GM19351 (cell line): ENCODE measurements at regions not wholly inside any gene's neighbourhood (a gene's known extent, or its start where the extent isn't known, plus 50 kb on each side); places are given as distances from the start of the nearest gene placed in this dataset.
"Not testable (repeated sequence)": the region's sequence is repeated elsewhere in the genome, so short reads cannot be mapped to it uniquely, and the experiment has no call there.

Experiments used
- ATAC-seq: cut with Tn5 transposase; IDR thresholded peaks from one replicate; pipeline ENCODE4 v1.9.1; 2021; ENCODE audit warnings: mild to moderate bottlenecking, moderate library complexity; ENCODE audit not compliant: unreplicated experiment

DNA sequence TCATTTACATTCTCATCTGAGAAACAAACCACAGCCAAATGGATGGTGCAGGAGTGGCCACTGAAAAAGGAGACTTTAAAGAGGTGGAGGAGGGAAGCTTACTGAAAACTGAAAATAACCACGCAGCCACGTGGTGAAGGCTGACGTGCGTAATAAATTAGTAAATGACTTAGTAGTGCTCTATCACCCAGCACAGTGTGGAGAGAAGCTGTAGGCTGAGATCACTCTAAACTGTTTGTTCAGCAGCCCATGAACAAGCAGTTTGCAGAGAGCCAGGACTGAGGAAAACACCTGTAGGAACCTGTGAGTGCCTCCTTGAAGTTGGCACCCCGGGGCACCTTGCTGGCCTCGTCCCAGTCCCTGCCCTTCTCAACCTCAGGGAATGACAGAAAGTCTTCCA lies 193.0 kb downstream of the TXNL1 start:
- ATAC-seq = no peak

DNA sequence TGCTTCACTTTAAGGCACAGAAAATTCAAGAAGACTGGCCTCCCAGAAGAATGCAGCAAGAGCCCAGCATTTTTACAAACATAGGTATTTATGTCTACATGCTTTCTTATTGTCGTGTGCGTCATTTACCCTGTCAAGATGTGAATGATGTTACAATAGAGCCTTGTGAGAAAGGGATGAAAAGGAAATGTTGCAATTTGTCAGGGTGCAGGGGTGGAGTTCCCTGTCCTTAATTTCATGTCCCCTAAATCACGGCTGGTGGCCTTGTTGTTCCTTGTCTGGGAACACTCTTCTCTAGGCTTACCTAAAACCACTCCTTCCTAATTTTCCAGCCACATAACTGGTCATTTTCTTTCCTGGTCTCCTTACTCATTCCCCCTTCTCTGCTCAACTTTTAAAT lies 194.2 kb downstream of the TXNL1 start:
- ATAC-seq = no peak

DNA sequence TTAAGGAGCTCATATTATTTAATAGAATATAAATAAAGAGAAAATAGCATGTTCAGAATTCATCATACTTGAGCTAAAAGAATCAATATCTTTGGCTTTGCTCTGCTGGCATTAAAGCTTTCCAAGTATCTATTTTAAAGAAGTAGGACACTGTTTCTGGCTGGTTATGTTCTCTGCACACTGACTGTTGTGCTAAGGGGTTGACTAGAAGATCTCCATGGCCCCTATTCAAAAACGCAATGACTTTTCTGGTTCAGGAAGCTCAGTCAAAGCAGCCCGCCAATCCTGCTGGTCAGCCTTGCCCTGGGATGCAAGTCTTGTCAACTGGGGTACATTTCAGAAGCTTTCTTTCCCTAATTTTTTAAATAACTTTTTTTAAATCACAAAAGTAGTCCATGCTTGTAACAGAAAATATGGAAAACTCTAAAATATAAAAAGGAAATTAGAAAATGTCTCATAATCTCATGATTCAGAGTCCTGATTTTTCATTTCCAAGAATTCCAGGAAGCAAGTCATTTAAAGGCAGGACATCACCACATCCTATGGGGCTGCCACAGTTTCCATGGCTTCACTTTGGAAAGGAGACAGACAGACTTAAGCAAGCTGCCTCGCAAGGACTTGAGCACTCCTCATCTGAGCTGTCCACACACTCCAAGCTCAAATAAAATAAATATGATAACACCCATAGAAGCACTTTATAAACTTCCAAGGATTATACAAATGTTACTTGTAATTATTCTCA lies 195.1 kb downstream of the TXNL1 start:
- no peak for ATAC-seq

DNA sequence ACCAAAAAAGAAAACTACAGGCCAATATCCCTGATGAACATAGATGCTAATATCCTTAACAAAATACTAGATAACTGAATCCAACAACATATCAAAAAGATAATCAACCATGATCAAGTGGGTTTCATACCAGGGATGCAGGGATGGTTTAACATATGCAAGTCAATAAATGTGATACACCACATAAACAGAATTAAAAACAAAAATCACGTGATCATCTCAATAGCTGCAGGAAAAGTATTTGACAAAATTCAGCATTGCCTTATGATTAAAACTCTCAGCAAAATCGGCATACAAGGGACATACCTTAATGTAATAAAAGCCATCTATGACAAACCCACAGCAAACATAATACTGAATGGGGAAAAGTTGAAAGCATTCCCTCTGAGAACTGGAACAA lies 199.9 kb downstream of the TXNL1 start:
- ATAC-seq = not testable (repeated sequence)

DNA sequence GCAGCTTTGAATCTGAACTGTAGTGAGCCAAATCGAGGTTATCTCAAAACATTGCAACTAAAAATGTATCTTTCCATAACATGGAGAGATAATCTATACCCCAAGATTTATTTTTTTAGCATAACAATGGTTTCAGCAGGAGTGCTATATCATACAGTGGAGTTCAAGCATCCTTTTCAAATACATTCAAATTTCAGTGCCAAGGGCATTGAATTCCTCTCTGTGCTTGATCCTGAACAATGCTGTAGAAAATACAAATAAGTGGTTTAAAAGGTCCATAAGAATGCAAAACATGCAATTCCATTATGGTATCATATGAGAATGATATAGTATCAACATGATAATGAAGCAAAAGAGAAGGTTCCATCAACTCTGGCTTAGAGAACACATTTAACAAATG lies 201.7 kb downstream of the TXNL1 start:
- no peak for ATAC-seq

DNA sequence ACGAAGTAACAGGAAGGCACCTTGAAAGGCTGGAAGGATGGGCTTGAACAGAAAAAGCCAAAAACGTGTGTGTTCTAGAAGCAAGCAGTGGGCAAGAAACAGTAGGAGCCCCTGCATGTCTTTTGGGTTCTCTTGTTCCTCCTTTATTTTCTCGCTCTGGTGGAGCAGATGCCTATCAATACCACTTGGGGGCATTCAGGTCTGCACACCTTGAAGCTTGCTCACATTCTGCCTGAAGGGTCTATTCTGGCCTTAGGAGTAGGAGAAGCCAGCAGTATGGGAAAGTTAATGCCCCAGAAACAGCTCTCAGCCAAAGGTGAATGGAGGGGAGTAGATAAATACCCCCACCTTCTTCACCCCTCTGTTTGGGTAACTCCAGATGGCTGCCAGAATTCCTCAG lies 204.5 kb downstream of the TXNL1 start:
- ATAC-seq = no peak

DNA sequence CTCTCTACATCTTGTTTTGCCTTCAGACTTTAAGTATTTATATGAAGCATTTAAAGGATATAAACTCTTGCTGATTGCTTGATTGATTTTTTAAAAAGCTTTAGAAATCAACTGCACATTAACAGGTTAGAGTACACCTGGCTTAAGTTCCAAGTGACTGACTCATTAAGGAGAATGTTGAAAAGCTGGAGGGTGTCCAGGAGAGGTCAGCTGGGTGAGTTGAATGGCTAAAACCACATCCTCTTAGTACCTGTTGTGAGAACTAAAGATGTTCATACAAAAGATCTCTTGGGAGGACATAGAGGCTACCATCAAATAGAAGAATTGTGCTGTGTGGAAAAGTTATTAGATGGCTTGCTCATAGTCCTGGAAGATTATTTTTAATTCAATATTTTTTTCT lies 206.8 kb downstream of the TXNL1 start:
- no peak for ATAC-seq

DNA sequence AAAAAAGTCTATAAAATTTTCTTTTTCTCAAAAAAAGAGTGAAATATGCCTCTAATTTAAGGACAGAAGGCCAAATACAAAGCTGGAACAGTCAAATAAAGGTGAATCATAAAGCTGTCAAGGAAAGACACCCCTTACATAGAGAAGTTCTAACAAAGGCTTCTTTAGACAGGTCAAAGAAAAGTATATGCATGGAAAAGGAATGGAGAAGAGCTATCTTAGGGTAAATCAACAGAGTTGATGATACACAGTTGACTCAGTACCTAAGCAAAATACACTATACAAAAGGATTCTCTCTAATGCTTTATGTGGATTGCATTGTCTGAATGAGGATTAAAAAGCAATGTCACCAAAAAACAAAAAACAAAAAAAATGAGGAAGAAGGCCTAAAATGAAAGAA lies 214.8 kb downstream of the TXNL1 start:
- no peak for ATAC-seq

DNA sequence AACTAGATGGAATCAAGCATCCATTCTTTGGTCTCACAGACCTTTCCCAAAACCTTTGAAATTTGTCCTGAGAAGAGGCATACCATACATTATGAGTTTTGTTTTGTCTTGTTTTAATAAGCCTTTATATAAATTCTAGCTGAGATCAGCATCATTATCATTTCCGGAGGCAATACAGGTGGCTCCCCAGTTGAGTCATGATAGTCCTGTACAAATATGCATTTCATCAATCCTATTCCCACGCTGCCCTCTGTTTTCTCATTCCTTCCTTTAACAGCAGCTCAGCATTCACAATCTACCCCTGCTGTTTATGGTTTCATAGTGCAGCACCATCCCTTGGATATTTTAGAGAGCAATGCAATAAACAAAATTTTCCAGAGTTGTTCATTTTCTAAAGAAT lies 216.7 kb downstream of the TXNL1 start:
- ATAC-seq = no peak

DNA sequence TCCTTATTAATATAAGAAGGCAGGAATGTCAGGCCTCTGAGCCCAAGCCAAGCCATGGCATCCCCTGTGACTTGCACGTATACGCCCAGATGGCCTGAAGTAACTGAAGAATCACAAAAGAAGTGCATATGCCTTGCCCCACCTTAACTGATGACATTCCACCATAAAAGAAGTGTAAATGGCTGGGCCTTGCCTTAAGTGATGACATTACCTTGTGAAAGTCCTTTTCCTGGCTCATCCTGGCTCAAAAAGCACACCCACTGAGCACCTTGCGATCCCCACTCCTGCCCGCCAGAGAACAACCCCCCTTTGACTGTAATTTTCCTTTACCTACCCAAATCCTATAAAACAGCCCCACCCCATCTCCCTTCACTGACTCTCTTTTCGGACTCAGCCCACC lies 217.5 kb downstream of the TXNL1 start:
- ATAC-seq = not testable (repeated sequence)

DNA sequence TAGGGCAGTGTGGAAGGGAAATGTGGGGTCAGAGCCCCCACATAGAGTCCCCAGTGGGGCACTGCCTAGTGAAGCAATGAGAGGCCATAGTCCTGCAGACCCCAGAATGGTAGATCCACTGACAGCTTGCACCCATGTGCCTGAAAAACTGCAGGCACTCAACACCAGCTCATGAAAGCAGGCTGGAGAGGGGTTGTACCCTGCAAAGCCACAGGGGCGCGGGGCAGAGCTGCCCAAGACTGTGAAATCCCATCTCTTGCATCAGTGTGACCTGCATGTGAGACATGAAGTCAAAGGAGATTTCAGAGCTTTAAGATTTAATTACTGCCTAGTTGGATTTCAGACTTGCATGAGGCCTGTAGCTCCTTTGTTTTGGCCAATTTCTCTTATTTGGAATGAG lies 224.0 kb downstream of the TXNL1 start:
- no peak for ATAC-seq

DNA sequence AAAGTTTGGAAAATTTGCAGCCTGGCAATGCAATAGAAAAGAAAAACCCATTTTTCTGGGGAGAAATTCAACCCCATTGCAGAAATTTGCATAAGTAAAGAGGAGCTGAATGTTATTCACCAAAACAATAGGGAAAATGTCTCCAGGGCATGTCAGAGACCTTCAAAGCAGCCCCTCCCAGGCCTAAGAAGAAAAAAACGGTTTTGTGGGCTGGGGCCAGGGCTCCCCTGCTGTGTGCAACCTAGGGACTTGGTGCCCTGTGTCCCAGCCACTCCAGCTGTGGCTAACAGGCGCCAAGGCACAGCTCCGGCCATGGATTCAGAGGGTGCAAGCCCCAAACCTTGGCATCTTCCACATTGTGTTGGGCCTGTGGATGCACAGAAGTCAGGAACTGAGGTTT lies 224.5 kb downstream of the TXNL1 start:
- ATAC-seq = no peak

DNA sequence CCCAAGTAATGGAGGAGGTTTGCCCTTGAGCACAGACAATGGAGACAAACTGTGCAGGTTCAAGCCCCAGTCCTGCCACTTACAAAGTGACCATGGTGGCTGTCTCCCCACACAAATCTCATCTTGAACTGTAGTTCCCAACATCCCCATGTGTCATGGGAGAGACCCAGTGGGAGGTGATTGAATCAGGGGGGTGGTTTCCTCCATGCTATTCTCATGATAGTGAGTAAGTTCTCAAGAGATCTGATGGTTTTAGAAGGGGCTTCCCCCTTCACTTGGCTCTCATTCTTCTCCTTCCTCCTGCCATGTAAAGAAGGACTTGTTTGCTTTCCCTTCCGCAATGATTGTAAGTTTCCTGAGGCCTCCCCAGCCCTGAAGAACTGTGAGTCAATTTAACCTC lies 225.4 kb downstream of the TXNL1 start:
- no peak for ATAC-seq

DNA sequence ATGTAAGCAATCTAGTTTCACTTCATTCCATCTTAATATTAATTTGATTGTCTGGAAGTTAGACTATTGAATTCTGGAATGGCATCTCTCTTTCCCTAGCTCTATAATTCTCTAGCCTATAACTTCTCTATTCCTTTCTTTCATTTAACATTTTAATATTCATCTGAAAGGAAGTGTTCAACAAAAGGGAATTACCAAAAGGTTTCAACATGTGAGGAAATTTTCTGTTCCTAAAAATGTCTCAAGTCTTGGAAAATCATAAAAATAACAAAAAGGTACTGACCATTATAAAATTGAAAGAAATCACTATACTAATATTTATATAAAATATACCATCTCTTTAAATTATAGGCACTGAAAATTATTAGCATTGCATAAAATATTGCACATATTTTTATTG lies 228.7 kb downstream of the TXNL1 start:
- no peak for ATAC-seq

DNA sequence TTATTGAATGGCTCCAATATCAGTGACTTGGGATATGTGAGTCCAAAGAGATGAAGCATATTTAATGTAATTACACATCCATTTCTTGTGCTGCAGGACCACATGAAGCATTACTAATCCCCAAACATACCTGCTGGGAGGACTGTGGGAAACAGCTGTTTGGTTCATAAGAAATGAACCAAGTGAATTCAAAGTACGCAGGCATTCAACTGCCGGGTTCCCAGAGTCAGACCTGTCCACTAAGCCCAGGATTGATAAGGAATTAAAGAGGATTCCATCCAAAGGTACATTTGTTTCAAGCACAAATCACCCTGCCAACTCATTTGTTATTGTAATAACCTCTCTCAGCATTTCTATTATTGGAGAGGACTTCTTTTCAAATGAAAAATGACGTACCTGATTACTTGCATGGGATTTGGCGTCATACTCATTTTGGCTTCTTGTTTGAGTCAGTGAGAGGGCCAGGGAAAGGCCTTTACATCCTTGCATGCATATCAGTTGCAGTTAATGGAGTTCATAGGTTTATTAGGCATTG lies 230.7 kb downstream of the TXNL1 start:
- ATAC-seq = no peak

DNA sequence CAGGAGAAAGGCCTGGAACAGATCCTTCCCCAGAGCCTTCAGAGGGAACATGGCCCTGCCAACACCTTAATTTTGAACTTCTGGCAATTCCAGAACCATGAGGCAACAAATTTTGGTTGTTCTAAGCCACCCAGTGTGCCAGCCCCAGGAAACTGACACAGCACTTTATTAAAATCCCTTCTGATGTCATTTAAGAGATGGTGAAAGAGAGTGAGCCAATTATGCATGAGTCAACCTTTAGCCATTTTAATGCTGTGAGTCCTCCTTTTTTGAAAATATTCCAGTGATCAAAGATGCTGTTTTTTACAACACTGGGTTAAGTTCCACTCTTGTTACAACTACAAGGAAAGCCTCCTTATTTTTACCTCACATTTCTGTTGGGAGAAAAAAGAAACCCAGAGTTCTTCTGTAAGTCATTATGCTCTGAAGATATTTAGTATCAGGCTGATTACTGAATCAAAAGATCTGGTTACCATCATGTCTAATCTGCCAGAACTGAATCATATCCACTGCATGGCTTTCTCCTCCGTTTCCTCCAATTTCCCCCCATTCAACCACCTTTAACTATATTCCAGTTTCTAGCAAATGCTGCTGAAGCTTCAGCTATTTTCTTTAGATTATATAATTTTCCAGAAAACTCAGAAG lies 235.4 kb downstream of the TXNL1 start:
- no peak for ATAC-seq

DNA sequence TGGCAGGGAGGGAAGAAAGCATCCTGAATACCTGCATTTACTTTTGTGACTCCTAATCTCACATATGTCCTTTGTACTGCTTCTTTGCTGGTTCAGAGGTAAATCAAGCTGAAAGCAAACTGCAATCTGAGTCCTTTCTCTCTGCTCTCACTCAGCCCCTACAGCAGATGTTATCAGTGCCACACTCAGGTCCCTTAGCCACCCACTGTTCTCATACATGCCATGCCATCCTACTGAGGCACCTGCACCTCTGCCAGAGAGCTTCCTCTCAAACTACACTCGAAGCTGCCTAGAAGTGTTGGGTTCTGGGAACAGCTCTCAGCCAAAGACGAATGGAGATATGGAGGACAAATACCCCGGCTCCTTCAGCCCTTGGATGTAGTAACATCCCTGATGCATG lies 244.5 kb downstream of the TXNL1 start:
- no peak for ATAC-seq

DNA sequence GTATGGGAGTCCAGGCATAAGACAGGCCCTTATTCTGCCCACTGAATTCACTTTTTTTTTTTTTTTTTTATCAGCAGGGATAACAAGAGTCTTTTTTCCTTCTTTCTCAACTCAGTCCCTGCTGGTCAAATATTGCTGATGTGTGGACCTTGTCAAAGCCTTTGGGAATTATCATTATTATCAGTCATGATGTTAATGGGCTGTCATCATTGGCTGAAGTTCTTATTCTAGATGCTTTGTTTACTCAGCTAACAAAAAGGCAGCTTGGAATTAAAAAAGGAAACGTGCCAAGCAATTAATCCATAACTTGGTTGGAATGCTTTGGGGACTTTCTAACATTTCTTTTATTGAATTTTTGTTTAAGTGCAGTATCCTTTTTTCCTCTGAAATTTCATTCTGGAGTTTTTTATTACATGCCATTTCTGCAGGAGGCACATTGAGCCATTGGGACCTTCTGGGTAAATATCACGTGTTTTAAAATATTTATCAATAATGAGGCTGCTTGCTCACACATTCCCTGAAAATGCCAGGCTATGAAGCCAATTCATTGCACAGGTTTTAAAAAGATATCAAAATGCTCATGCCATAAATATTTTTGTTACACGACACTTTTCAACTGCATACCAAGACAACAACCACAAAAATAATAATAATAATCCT lies 246.3 kb downstream of the TXNL1 start:
- ATAC-seq = no peak

DNA sequence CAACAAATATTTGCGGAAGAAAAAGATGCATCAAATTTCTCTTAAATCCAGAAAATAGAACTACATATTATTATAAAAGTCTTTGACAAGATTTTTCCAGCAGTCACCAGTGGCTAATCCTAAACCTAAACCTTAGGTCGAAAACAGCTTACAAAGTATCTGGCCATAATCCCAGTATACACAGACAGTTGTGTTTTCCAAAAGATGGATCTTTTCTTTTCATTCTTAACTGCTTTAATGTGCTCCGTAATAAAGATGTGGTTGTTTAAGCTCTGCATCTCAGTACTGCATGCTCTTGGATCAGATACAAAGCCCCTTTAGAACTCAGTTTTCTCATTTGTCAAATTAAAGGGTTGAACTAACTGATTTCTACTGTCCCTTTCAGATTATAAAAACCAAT lies 247.8 kb downstream of the TXNL1 start:
- ATAC-seq = no peak

DNA sequence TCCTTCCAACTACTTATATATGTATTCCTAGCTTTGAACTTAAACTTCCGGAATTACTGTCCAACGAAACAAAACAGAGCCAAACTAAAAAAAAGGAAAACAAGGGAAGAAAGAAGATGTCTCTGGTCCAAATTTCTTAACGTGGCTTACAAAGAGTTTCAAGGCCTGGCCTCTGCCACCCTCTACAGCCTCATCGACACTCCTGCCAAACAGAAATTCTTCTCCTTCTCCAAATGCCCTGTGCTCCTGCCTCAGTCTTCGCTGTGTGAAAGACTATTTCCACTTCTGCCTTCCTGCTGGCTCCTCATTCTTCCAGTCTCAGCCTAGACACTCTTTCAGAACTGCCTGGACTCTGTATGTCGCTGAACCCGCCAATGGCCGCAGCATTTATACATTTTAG lies 249.2 kb downstream of the TXNL1 start:
- no peak for ATAC-seq

DNA sequence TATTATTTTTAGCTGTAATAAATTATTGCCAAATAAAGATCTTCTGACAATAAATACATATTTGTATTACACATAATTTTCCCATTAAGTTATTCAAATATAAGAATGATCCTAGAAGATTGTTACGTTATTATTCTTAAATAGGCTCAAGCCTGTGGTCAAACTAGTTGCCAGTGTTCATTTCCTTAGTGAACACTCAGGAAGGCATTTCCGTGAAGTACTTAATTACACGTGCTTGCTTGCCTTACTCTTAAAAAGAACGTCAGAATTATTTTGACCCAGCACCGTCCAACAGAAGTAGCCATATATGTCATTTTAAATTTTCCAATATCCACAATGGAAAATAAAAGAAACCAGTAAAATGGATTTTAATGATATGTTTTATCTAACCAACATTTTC lies 249.8 kb downstream of the TXNL1 start:
- ATAC-seq = no peak

DNA sequence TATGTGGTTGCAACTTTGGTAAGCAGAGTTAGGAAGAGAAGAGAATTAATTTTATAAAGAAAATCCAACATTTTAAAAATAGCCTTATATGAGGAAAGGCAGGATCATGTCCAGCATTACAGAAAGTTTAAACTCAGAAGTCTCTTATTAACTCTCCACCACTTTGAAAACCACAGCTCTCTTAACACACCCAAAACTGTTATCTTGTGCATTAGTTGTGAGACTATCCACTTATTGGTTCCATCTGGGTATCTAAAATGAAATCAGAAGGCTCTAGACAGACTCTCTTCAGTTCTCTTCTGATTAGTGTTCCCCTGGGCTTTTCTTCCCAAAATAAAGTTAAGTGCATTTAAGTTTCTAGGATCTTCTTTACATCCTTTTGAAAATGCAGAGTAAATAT lies 251.5 kb downstream of the TXNL1 start:
- no peak for ATAC-seq
